ENCODE measurements at regions not wholly inside any gene's neighbourhood (a gene's known extent, or its start where the extent isn't known, plus 50 kb on each side); places are given as distances from the start of the nearest gene placed in this dataset.

DNA sequence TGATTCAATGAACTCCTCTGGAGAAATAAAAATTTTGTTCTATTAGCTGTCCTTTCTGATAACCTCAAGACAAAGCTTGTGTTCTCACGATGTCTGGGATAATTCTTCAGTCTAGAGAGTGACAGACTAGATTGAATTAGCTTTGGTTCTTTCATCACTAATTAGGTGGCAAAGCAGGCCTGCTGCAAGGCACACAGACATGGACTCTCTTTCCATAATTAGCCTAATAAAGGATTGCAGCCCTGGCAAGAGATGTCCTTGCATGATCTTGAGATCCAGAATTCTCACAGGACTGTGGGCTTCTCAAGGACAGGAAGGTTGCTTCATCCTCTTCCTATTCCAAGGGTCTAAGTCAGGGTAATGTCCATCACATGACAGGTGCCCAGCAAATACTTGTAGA lies 245.6 kb upstream of the ZC3H12C start:
- ChIA-PET CTCF (ENCODE audit: low intra/inter-chr PET ratio, low total read pairs) (no interaction called here), POLR2A (no interaction called here)
- H3K79me2 ChIP-seq (ENCODE audit: insufficient read depth, low read length), result no peaks in the 10 kb centered on the region
- H3K9ac ChIP-seq (ENCODE audit: insufficient read depth, low read depth, low read length), result no peak overlapping the region
- no peak overlapping the region for H3K27ac ChIP-seq (ENCODE audit: extremely low read length, insufficient read depth, low read length)
- no peak overlapping the region for H2AFZ ChIP-seq (ENCODE audit: low read length)
- no TSS peak for BruUV-seq (replicated peaks)
- no peaks in the 10 kb centered on the region for H3K36me3 ChIP-seq (replicated peaks in 1 of 2; ENCODE audit: control insufficient read depth in 1 of 2, insufficient read depth in 2 of 2, low read length in 2 of 2)
- FAIRE-seq (no peak), ATAC-seq (no peak), DNase-seq (ENCODE audit: low spot score) (no peak)
- intact Hi-C loops (cut with micrococcal nuclease; ENCODE audit: unreplicated experiment), result no loop called here
- no peaks in the 10 kb centered on the region for H3K4me1 ChIP-seq (ENCODE audit: insufficient read depth, low read length)
- 0% methylated on average over 1 of the region's 1 CpG for WGBS (ENCODE audit: low lambda C conversion rate)
- TF ChIP-seq, protein P1, sequence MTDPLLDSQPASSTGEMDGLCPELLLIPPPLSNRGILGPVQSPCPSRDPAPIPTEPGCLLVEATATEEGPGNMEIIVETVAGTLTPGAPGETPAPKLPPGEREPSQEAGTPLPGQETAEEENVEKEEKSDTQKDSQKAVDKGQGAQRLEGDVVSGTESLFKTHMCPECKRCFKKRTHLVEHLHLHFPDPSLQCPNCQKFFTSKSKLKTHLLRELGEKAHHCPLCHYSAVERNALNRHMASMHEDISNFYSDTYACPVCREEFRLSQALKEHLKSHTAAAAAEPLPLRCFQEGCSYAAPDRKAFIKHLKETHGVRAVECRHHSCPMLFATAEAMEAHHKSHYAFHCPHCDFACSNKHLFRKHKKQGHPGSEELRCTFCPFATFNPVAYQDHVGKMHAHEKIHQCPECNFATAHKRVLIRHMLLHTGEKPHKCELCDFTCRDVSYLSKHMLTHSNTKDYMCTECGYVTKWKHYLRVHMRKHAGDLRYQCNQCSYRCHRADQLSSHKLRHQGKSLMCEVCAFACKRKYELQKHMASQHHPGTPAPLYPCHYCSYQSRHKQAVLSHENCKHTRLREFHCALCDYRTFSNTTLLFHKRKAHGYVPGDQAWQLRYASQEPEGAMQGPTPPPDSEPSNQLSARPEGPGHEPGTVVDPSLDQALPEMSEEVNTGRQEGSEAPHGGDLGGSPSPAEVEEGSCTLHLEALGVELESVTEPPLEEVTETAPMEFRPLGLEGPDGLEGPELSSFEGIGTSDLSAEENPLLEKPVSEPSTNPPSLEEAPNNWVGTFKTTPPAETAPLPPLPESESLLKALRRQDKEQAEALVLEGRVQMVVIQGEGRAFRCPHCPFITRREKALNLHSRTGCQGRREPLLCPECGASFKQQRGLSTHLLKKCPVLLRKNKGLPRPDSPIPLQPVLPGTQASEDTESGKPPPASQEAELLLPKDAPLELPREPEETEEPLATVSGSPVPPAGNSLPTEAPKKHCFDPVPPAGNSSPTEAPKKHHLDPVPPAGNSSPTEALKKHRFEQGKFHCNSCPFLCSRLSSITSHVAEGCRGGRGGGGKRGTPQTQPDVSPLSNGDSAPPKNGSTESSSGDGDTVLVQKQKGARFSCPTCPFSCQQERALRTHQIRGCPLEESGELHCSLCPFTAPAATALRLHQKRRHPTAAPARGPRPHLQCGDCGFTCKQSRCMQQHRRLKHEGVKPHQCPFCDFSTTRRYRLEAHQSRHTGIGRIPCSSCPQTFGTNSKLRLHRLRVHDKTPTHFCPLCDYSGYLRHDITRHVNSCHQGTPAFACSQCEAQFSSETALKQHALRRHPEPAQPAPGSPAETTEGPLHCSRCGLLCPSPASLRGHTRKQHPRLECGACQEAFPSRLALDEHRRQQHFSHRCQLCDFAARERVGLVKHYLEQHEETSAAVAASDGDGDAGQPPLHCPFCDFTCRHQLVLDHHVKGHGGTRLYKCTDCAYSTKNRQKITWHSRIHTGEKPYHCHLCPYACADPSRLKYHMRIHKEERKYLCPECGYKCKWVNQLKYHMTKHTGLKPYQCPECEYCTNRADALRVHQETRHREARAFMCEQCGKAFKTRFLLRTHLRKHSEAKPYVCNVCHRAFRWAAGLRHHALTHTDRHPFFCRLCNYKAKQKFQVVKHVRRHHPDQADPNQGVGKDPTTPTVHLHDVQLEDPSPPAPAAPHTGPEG (CRISPR knock-in tag; IDR thresholded peaks at IDR 0.05), result no peak
- TF ChIP-seq NR1H2 (CRISPR knock-in tag; IDR thresholded peaks at IDR 0.05; ENCODE audit: borderline replicate concordance, low read depth), result no peak
- H3K4me2 ChIP-seq (ENCODE audit: low read depth, low read length), result no peak overlapping the region
- H3K9me3 ChIP-seq (ENCODE audit: low read length), result no peaks in the 10 kb centered on the region
- H4K20me1 ChIP-seq (ENCODE audit: insufficient read depth, low read length), result no peaks in the 10 kb centered on the region
- in situ Hi-C loops (cut with HindIII; ENCODE audit: extremely low pct_ligation_motif_present, low pct_unique_long_range_greater_than_20kb), result no loop called here
- H3K4me3 ChIP-seq (replicated peaks in 1 of 3; ENCODE audit: insufficient read depth in 1 of 3, low read depth in 2 of 3, low read length in 3 of 3), result no peak overlapping the region
- H3K27me3 ChIP-seq (ENCODE audit: control insufficient read depth in 1 of 2, insufficient read depth in 2 of 2, low read length in 2 of 2), result no peaks in the 10 kb centered on the region

DNA sequence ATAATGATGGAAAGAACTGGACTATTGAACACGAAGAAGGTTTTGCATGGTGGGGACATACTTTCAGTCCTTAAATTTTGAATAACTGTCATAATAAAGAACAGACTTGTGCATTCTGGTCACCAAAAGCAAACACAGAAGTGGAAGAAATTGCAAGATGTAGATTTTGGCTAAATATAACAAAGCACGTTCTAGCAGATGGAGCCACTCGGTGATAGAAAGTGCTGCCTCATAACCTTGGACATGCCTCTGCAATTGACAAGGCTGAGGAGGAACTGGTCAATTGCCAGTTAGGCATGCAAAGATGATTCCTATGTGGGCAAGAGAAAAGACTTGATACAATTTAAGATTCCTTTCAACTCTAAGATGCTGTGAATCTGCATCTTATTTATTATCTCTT lies 244.1 kb upstream of the ZC3H12C start:
- ATAC-seq, result no peak
- H3K9ac ChIP-seq (ENCODE audit: insufficient read depth, low read depth, low read length), result no peak overlapping the region
- intact Hi-C loops (cut with micrococcal nuclease; ENCODE audit: unreplicated experiment), result no loop called here
- no peak for TF ChIP-seq ZNF891 (CRISPR knock-in tag; IDR thresholded peaks at IDR 0.05)
- no peak for TF ChIP-seq PRPF4 (IDR thresholded peaks at IDR 0.05; ENCODE audit: low read depth, low read length, poor library complexity, severe bottlenecking)
- TF ChIP-seq EEA1 (CRISPR knock-in tag; IDR thresholded peaks at IDR 0.05; ENCODE audit: borderline replicate concordance), result no peak
- TF ChIP-seq MAFF (IDR thresholded peaks at IDR 0.05; ENCODE audit: low read depth, low read length), result no peak

More for the DNA sequence above, 244.1 kb upstream of the ZC3H12C start:
- POLR2A ChIA-PET, result no interaction called here
- Histone ChIP-seq H3K4me1 (ENCODE audit: insufficient read depth, low read length) (no peaks in the 10 kb centered on the region), H3K27ac (ENCODE audit: extremely low read length, insufficient read depth, low read length) (no peak overlapping the region), H3K4me2 (ENCODE audit: low read depth, low read length) (no peak overlapping the region), H3K36me3 (replicated peaks in 1 of 2; ENCODE audit: control insufficient read depth in 1 of 2, insufficient read depth in 2 of 2, low read length in 2 of 2) (no peaks in the 10 kb centered on the region), H3K27me3 (ENCODE audit: control insufficient read depth in 1 of 2, insufficient read depth in 2 of 2, low read length in 2 of 2) (no peaks in the 10 kb centered on the region), H3K9me3 (ENCODE audit: low read length) (no peaks in the 10 kb centered on the region), H2AFZ (ENCODE audit: low read length) (no peak overlapping the region), H3K79me2 (ENCODE audit: insufficient read depth, low read length) (no peaks in the 10 kb centered on the region), H3K4me3 (replicated peaks in 1 of 3; ENCODE audit: insufficient read depth in 1 of 3, low read depth in 2 of 3, low read length in 3 of 3) (no peak overlapping the region), H4K20me1 (ENCODE audit: insufficient read depth, low read length) (no peaks in the 10 kb centered on the region)
- in situ Hi-C loops (cut with HindIII; ENCODE audit: extremely low pct_ligation_motif_present, low pct_unique_long_range_greater_than_20kb), result no loop called here
- no TSS peak for BruUV-seq (replicated peaks)
- WGBS (ENCODE audit: low lambda C conversion rate), result 82% methylated on average over 3 of the region's 3 CpGs
- CTCF ChIA-PET (ENCODE audit: low intra/inter-chr PET ratio, low total read pairs), result no interaction called here
- DNase-seq (ENCODE audit: low spot score) (no peak), FAIRE-seq (no peak)

Measured in HepG2 (cell line).